ENCODE measurements at regions not wholly inside any gene's neighbourhood (a gene's known extent, or its start where the extent isn't known, plus 50 kb on each side); places are given as distances from the start of the nearest gene placed in this dataset.

DNA sequence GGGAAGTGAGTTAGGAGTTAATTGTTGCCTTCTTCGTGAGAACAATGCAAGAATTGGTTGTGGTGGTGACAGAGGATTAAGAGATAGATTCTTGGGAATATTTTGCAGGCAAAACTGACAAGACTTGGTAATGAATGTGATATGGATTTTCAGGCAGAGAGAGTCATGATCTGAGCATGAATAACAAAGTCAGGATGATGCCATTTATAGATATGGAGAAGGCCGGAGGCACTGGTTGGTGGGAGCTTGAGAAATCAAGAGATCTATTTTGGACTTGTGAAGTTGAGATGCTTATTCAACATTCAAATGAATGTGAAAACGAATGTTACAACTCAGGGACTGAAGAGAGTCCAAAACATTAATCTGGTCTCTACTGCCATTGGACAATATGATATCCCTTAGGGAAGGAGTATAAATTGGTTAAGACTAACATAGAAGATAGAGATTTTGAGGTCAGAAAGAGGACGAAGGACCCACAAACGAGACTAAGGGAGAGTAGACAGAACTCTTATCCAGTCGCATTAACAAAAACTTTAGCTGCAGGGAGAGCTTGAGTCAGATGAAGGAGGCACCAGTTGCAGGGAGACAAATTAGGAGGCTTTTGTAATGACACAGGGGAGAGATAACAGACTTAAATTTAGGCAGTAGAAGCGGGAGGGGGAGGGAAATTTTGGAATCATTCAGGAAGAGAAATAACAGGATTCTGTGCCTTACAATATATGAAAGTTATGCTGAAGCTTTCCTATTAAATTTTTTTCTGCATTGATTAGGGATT is 1090.6 kb downstream of the GALC start:
- TF ChIP-seq, protein P1, sequence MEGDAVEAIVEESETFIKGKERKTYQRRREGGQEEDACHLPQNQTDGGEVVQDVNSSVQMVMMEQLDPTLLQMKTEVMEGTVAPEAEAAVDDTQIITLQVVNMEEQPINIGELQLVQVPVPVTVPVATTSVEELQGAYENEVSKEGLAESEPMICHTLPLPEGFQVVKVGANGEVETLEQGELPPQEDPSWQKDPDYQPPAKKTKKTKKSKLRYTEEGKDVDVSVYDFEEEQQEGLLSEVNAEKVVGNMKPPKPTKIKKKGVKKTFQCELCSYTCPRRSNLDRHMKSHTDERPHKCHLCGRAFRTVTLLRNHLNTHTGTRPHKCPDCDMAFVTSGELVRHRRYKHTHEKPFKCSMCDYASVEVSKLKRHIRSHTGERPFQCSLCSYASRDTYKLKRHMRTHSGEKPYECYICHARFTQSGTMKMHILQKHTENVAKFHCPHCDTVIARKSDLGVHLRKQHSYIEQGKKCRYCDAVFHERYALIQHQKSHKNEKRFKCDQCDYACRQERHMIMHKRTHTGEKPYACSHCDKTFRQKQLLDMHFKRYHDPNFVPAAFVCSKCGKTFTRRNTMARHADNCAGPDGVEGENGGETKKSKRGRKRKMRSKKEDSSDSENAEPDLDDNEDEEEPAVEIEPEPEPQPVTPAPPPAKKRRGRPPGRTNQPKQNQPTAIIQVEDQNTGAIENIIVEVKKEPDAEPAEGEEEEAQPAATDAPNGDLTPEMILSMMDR (IDR thresholded peaks at IDR 0.05; ENCODE audit: poor library complexity, severe bottlenecking): no peak
- TF ChIP-seq EZH2 (IDR thresholded peaks at IDR 0.05; ENCODE audit: borderline replicate concordance, insufficient read depth, low read length, poor library complexity, severe bottlenecking): no peak
